MCF 10A (cell line): ENCODE measurements at regions not wholly inside any gene's neighbourhood (a gene's known extent, or its start where the extent isn't known, plus 50 kb on each side); places are given as distances from the start of the nearest gene placed in this dataset.
"Not testable (repeated sequence)": the region's sequence is repeated elsewhere in the genome, so short reads cannot be mapped to it uniquely, and the experiment has no call there.

ENCODE experiments used
- BruUV-seq: library from RNA; stranded (reverse); fragments of 400-500 nt; replicated peaks from 2 replicates; lab custom pipeline; 2021; lab: Mats Ljungman, UMichigan
- CTCF ChIA-PET: fragments of 300-600 bp; sonication (Branson Sonifier 250); formaldehyde crosslinking; extraction: SDS; loops from one replicate; lab custom pipeline; 2021; ENCODE audit warnings: antibody characterized with exemption, inconsistent platforms; lab: Yijun Ruan, JAX
- POLR2A ChIA-PET: fragments of 300-600, 350-650 bp; sonication (Branson Sonifier 250); formaldehyde crosslinking; extraction: SDS; loops from one replicate; lab custom pipeline; 2020; ENCODE audit warnings: antibody characterized with exemption, inconsistent platforms; lab: Yijun Ruan, JAX
- DNase-seq: peaks from one replicate; pipeline ENCODE4 v3.0.0-alpha.2; 2018; ENCODE audit not compliant: unreplicated experiment
- H3K27ac Mint-ChIP-seq: one replicate; pipeline ENCODE4 v1.8.0; 2022; ENCODE audit warnings: mild to moderate bottlenecking, low read depth, mixed read lengths; ENCODE audit not compliant: unreplicated experiment
- H3K27me3 Mint-ChIP-seq: one replicate; pipeline ENCODE4 v1.8.0; 2022; ENCODE audit warnings: mixed read lengths; ENCODE audit not compliant: insufficient read depth, unreplicated experiment
- H3K36me3 Mint-ChIP-seq: one replicate; pipeline ENCODE4 v1.8.0; 2022; ENCODE audit warnings: mild to moderate bottlenecking, moderate library complexity, mixed read lengths; ENCODE audit not compliant: insufficient read depth, unreplicated experiment
- H3K4me1 Mint-ChIP-seq: one replicate; pipeline ENCODE4 v1.8.0; 2022; ENCODE audit warnings: mixed read lengths; ENCODE audit not compliant: insufficient read depth, unreplicated experiment
- H3K4me3 Mint-ChIP-seq: one replicate; pipeline ENCODE4 v1.8.0; 2022; ENCODE audit warnings: mild to moderate bottlenecking, moderate library complexity, mixed read lengths; ENCODE audit not compliant: unreplicated experiment
- H3K9me3 Mint-ChIP-seq: one replicate; pipeline ENCODE4 v1.8.0; 2022; ENCODE audit warnings: mixed read lengths; ENCODE audit not compliant: unreplicated experiment
- CTCF ChIP-seq: fragments of 200-600 bp; IDR thresholded peaks from one replicate; pipeline ENCODE4 v1.8.0; 2022; ENCODE audit warnings: antibody characterized with exemption, mild to moderate bottlenecking; ENCODE audit not compliant: unreplicated experiment
- intact Hi-C: fragments of 100-400 bp; cut with micrococcal nuclease; formaldehyde crosslinking; loops from 2 replicates; pipeline ENCODE4 v1.14.1; 2022

- POLR2A ChIA-PET: interaction anchor here (1.0 kb wide), 1 partner anchor 497 kb away, joined by 3 read pairs; no protein-coding TSS in a partner anchor
- H3K9me3 Mint-ChIP-seq: peaks cover 28% of the 10 kb centered on the region
- no peaks in the 10 kb centered on the region for H3K27me3 Mint-ChIP-seq
- no peak overlapping the region for H3K27ac Mint-ChIP-seq
- intact Hi-C loops: no loop called here
- no peaks in the 10 kb centered on the region for H3K4me1 Mint-ChIP-seq
- no peaks in the 10 kb centered on the region for H3K36me3 Mint-ChIP-seq
- CTCF ChIA-PET: interaction anchor here (1.3 kb wide), 1 partner anchor 343 kb away, joined by 3 read pairs; no protein-coding TSS in a partner anchor
- DNase-seq: no peak
- no TSS peak for BruUV-seq
- no peak for TF ChIP-seq CTCF
- no peak overlapping the region for H3K4me3 Mint-ChIP-seq
These were observed 190.4 kb upstream of the CDH5 start for GRCh38 chr16:66176111-66176510.

- Mint-ChIP-seq H3K36me3 (no peaks in the 10 kb centered on the region), H3K4me1 (no peaks in the 10 kb centered on the region), H3K27me3 (no peaks in the 10 kb centered on the region), H3K27ac (no peak overlapping the region), H3K4me3 (no peak overlapping the region), H3K9me3 (peaks cover 28% of the 10 kb centered on the region)
- intact Hi-C loops: no loop called here
- no peak for TF ChIP-seq CTCF
- no peak for DNase-seq
- no TSS peak for BruUV-seq
- ChIA-PET CTCF (interaction anchor here (1.1 to 1.3 kb wide), 2 partner anchors 10 to 343 kb away, joined by 3 read pairs; no protein-coding TSS in a partner anchor), POLR2A (interaction anchor here (1.0 kb wide), 1 partner anchor 496 kb away, joined by 3 read pairs; no protein-coding TSS in a partner anchor)
These were observed 190.9 kb upstream of the CDH5 start for GRCh38 chr16:66175636-66176035.

- H3K4me3 Mint-ChIP-seq: no peak overlapping the region
- no peaks in the 10 kb centered on the region for H3K27me3 Mint-ChIP-seq
- ChIA-PET POLR2A (interaction anchor here (1.0 kb wide), 1 partner anchor 496 kb away, joined by 3 read pairs; no protein-coding TSS in a partner anchor), CTCF (interaction anchor here (1.1 to 1.3 kb wide), 2 partner anchors 9 to 342 kb away, joined by 3 read pairs; no protein-coding TSS in a partner anchor)
- DNase-seq: no peak
- intact Hi-C loops: no loop called here
- BruUV-seq: no TSS peak
- peaks cover 23% of the 10 kb centered on the region for H3K9me3 Mint-ChIP-seq
- H3K4me1 Mint-ChIP-seq: no peaks in the 10 kb centered on the region
- no peak overlapping the region for H3K27ac Mint-ChIP-seq
- TF ChIP-seq CTCF: no peak
- H3K36me3 Mint-ChIP-seq: no peaks in the 10 kb centered on the region
These were observed 191.4 kb upstream of the CDH5 start for GRCh38 chr16:66175058-66175457.

- H3K9me3 Mint-ChIP-seq: peaks cover 29% of the 10 kb centered on the region
- POLR2A ChIA-PET, DNase-seq, intact Hi-C loops, BruUV-seq, CTCF ChIA-PET, H3K27me3 Mint-ChIP-seq, H3K36me3 Mint-ChIP-seq, H3K4me3 Mint-ChIP-seq, H3K4me1 Mint-ChIP-seq, H3K27ac Mint-ChIP-seq: not testable (repeated sequence)
These were observed 192.7 kb upstream of the CDH5 start for GRCh38 chr16:66173796-66174195.

- H3K27me3 Mint-ChIP-seq, CTCF ChIA-PET, BruUV-seq, H3K4me1 Mint-ChIP-seq, DNase-seq, H3K4me3 Mint-ChIP-seq, intact Hi-C loops, H3K36me3 Mint-ChIP-seq, H3K27ac Mint-ChIP-seq, POLR2A ChIA-PET: not testable (repeated sequence)
- H3K9me3 Mint-ChIP-seq: peaks cover 29% of the 10 kb centered on the region
These were observed 193.3 kb upstream of the CDH5 start for GRCh38 chr16:66173181-66173580.
